ENCODE measurements at regions not wholly inside any gene's neighbourhood (a gene's known extent, or its start where the extent isn't known, plus 50 kb on each side); places are given as distances from the start of the nearest gene placed in this dataset.
"Not testable (repeated sequence)": the region's sequence is repeated elsewhere in the genome, so short reads cannot be mapped to it uniquely, and the experiment has no call there.

- no peaks in the 10 kb centered on the region for H3K27me3 ChIP-seq (ENCODE audit: insufficient read depth, low read length)
- no peak overlapping the region for H2AFZ ChIP-seq (ENCODE audit: low read depth, low read length)
- H3K36me3 ChIP-seq (ENCODE audit: insufficient read depth, low read length): no peaks in the 10 kb centered on the region
- no peaks in the 10 kb centered on the region for H3K4me1 ChIP-seq (ENCODE audit: insufficient read depth, low read length)
- no peaks in the 10 kb centered on the region for H3K9me3 ChIP-seq (ENCODE audit: low read length)
- no peak overlapping the region for H3K4me3 ChIP-seq (ENCODE audit: low read length)
These were observed 260.6 kb downstream of the GOLGA6L6 start for GRCh38 chr15:20280933-20281463.

- not testable (repeated sequence) for H3K36me3 ChIP-seq (ENCODE audit: insufficient read depth, low read length); H3K4me3 ChIP-seq (ENCODE audit: low read length); H3K4me1 ChIP-seq (ENCODE audit: insufficient read depth, low read length); H2AFZ ChIP-seq (ENCODE audit: low read depth, low read length); H3K27me3 ChIP-seq (ENCODE audit: insufficient read depth, low read length); H3K9me3 ChIP-seq (ENCODE audit: low read length)
These were observed 261.3 kb downstream of the GOLGA6L6 start for GRCh38 chr15:20280141-20280932.

DNA sequence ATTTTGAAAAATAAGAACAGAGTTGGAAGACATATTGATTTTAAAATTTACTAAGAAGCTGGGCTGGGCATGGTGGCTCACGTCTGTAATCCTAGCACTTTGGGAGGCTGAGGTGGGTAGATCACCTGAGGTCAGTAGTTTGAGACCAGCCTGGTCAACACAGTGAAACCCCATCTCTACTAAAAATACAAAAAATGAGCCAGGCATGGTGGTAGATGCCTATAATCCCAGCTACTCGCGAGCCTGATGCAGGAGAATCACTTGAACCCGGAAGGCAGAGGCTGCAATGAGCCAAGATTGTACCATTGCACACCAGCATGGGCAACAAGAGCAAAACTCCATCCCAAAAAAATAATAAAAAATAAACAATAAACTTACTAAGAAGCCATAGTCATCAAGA lies 262.5 kb downstream of the GOLGA6L6 start:
- not testable (repeated sequence) for H3K9me3 ChIP-seq (ENCODE audit: low read length); H3K4me3 ChIP-seq (ENCODE audit: low read length); H2AFZ ChIP-seq (ENCODE audit: low read depth, low read length); H3K36me3 ChIP-seq (ENCODE audit: insufficient read depth, low read length); H3K27me3 ChIP-seq (ENCODE audit: insufficient read depth, low read length); H3K4me1 ChIP-seq (ENCODE audit: insufficient read depth, low read length)

GRCh38 chr15:20278376-20278775 lies 263.2 kb downstream of the GOLGA6L6 start:
- not testable (repeated sequence) for H3K9me3 ChIP-seq (ENCODE audit: low read length); H3K4me3 ChIP-seq (ENCODE audit: low read length); H3K4me1 ChIP-seq (ENCODE audit: insufficient read depth, low read length); H3K27me3 ChIP-seq (ENCODE audit: insufficient read depth, low read length); H3K36me3 ChIP-seq (ENCODE audit: insufficient read depth, low read length); H2AFZ ChIP-seq (ENCODE audit: low read depth, low read length)

- H2AFZ ChIP-seq (ENCODE audit: low read depth, low read length); H3K4me3 ChIP-seq (ENCODE audit: low read length); H3K36me3 ChIP-seq (ENCODE audit: insufficient read depth, low read length); H3K4me1 ChIP-seq (ENCODE audit: insufficient read depth, low read length); H3K27me3 ChIP-seq (ENCODE audit: insufficient read depth, low read length); H3K9me3 ChIP-seq (ENCODE audit: low read length): not testable (repeated sequence)
These were observed 264.1 kb downstream of the GOLGA6L6 start for GRCh38 chr15:20277451-20277850.

- not testable (repeated sequence) for H3K9me3 ChIP-seq (ENCODE audit: low read length); H3K36me3 ChIP-seq (ENCODE audit: insufficient read depth, low read length); H2AFZ ChIP-seq (ENCODE audit: low read depth, low read length); H3K4me3 ChIP-seq (ENCODE audit: low read length); H3K4me1 ChIP-seq (ENCODE audit: insufficient read depth, low read length); H3K27me3 ChIP-seq (ENCODE audit: insufficient read depth, low read length)
These were observed 265.1 kb downstream of the GOLGA6L6 start for GRCh38 chr15:20276312-20277114.

- H2AFZ ChIP-seq (ENCODE audit: low read depth, low read length); H3K4me3 ChIP-seq (ENCODE audit: low read length); H3K4me1 ChIP-seq (ENCODE audit: insufficient read depth, low read length); H3K36me3 ChIP-seq (ENCODE audit: insufficient read depth, low read length); H3K27me3 ChIP-seq (ENCODE audit: insufficient read depth, low read length); H3K9me3 ChIP-seq (ENCODE audit: low read length): not testable (repeated sequence)
These were observed 266.1 kb downstream of the GOLGA6L6 start for GRCh38 chr15:20275373-20275967.

GRCh38 chr15:20272422-20273184 lies 269.0 kb downstream of the GOLGA6L6 start:
- Histone ChIP-seq H3K27me3 (ENCODE audit: insufficient read depth, low read length) (no peaks in the 10 kb centered on the region), H2AFZ (ENCODE audit: low read depth, low read length) (no peak overlapping the region), H3K9me3 (ENCODE audit: low read length) (no peaks in the 10 kb centered on the region), H3K4me1 (ENCODE audit: insufficient read depth, low read length) (no peaks in the 10 kb centered on the region), H3K36me3 (ENCODE audit: insufficient read depth, low read length) (no peaks in the 10 kb centered on the region), H3K4me3 (ENCODE audit: low read length) (no peak overlapping the region)

GRCh38 chr15:20271647-20272046 lies 270.0 kb downstream of the GOLGA6L6 start:
- Histone ChIP-seq H3K4me3 (ENCODE audit: low read length) (no peak overlapping the region), H3K4me1 (ENCODE audit: insufficient read depth, low read length) (no peaks in the 10 kb centered on the region), H3K27me3 (ENCODE audit: insufficient read depth, low read length) (no peaks in the 10 kb centered on the region), H3K9me3 (ENCODE audit: low read length) (no peaks in the 10 kb centered on the region), H3K36me3 (ENCODE audit: insufficient read depth, low read length) (no peaks in the 10 kb centered on the region), H2AFZ (ENCODE audit: low read depth, low read length) (no peak overlapping the region)

GRCh38 chr15:20269956-20270355 lies 271.6 kb downstream of the GOLGA6L6 start:
- H3K4me3 ChIP-seq (ENCODE audit: low read length); H3K36me3 ChIP-seq (ENCODE audit: insufficient read depth, low read length); H3K27me3 ChIP-seq (ENCODE audit: insufficient read depth, low read length); H3K4me1 ChIP-seq (ENCODE audit: insufficient read depth, low read length); H3K9me3 ChIP-seq (ENCODE audit: low read length); H2AFZ ChIP-seq (ENCODE audit: low read depth, low read length): not testable (repeated sequence)

DNA sequence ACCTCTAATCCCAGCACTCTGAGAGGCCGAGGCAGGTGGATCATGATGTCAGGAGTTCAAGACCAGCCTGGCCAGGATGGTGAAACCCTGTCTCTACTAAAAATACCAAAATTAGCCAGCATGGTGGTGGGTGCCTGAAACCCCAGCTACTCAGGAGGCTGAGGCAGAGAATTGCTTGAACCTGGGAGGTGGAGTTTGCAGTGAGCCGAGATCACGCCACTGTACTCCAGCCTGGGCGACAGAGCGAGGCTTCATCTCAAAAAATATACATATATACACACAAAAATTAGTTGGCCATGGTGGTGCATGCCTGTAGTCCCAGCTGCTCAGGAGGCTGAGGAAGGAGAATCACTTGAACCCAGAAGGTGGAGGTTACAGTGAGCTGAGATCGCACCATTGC lies 273.6 kb downstream of the GOLGA6L6 start:
- H3K9me3 ChIP-seq (ENCODE audit: low read length); H3K4me1 ChIP-seq (ENCODE audit: insufficient read depth, low read length); H3K4me3 ChIP-seq (ENCODE audit: low read length); H2AFZ ChIP-seq (ENCODE audit: low read depth, low read length); H3K27me3 ChIP-seq (ENCODE audit: insufficient read depth, low read length); H3K36me3 ChIP-seq (ENCODE audit: insufficient read depth, low read length): not testable (repeated sequence)

- not testable (repeated sequence) for H3K4me3 ChIP-seq (ENCODE audit: low read length); H2AFZ ChIP-seq (ENCODE audit: low read depth, low read length); H3K4me1 ChIP-seq (ENCODE audit: insufficient read depth, low read length); H3K27me3 ChIP-seq (ENCODE audit: insufficient read depth, low read length); H3K9me3 ChIP-seq (ENCODE audit: low read length); H3K36me3 ChIP-seq (ENCODE audit: insufficient read depth, low read length)
These were observed 274.4 kb downstream of the GOLGA6L6 start for GRCh38 chr15:20267051-20267730.
